NCI-H1092 treated with DMSO at 0.1 percent for 48 hours (cell line): ENCODE measurements at regions not wholly inside any gene's neighbourhood (a gene's known extent, or its start where the extent isn't known, plus 50 kb on each side); places are given as distances from the start of the nearest gene placed in this dataset.
"Not testable (repeated sequence)": the region's sequence is repeated elsewhere in the genome, so short reads cannot be mapped to it uniquely, and the experiment has no call there.

Experiments used
- DNase-seq: peaks from one replicate; lab custom pipeline; 2025; lab: John Stamatoyannopoulos, UW

DNA sequence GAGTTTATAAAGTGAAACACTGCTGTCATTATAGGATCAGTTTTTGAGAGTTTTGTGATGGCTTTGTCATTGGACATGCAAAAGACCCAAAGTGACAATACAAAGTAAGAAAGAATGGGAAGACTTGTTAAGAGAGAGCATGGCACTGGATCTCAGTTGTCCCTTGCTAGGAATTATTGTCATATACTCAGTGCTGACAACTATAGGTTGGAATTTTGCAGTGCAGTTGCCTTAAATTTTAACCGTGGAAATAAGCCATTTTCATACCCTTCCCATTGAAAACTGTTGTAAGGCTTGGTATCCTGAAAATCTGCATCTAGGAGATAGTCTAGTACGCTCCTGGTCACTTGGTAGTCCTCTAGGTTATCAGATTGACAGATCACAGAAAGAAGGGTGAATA lies 1156.7 kb downstream of the GATA3 start:
- DNase-seq, result no peak

DNA sequence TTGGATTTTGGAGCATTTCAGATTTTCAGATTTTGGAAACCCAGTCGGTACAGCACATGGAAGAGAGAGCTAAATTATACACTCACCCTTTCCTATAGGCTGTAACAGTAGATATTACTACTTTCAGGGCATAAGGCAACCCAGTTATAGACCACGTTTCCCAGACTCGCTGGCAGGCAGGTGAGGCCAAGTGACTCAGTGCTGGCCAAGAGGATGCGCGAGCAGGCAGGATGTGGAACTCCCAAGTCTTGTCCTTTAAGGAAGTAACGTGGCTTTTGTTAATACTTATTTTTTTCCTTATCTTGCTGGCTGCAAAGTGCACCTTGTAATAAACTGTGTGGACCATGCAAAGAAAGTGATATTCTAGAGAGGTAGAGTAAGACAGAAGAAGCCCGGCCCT lies 1160.1 kb downstream of the GATA3 start:
- no peak for DNase-seq

- DNase-seq, result no peak
These were observed 1160.6 kb downstream of the GATA3 start for GRCh38 chr10:9215121-9215520.

GRCh38 chr10:9219860-9220259 lies 1165.4 kb downstream of the GATA3 start:
- no peak for DNase-seq

GRCh38 chr10:9222917-9223316 lies 1168.4 kb downstream of the GATA3 start:
- no peak for DNase-seq

- DNase-seq, result no peak
These were observed 1173.3 kb downstream of the GATA3 start for GRCh38 chr10:9227679-9228365.

GRCh38 chr10:9228771-9229170 lies 1174.3 kb downstream of the GATA3 start:
- DNase-seq, result no peak

GRCh38 chr10:9229702-9230244 lies 1175.3 kb downstream of the GATA3 start:
- no peak for DNase-seq

GRCh38 chr10:9230625-9231024 lies 1176.1 kb downstream of the GATA3 start:
- no peak for DNase-seq

DNA sequence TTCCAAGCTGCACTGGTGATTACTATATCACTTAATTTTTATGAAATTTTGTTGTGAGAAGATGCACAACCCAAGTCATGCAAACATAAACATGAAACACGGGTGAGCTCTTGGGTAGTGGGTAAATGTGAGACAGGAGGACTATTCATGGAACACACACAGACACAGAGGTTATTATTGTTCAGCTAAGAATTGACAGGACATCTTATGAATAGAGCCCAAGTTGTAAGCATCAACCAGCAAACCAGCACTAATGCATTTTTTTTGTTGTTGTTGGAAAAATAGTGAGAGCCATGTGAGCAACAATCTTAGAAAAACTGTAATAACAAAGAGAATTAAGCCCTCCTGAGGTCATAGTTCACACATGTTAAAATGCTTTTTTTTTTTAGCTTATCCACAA lies 1179.7 kb downstream of the GATA3 start:
- DNase-seq, result no peak

- DNase-seq, result no peak
These were observed 1183.6 kb downstream of the GATA3 start for GRCh38 chr10:9238041-9238440.

- no peak for DNase-seq
These were observed 1184.8 kb downstream of the GATA3 start for GRCh38 chr10:9239298-9239697.

- DNase-seq, result peak; percentile 9
These were observed 1189.5 kb downstream of the GATA3 start for GRCh38 chr10:9243941-9244411.

GRCh38 chr10:9244864-9245263 lies 1190.4 kb downstream of the GATA3 start:
- DNase-seq, result no peak

- no peak for DNase-seq
These were observed 1198.6 kb downstream of the GATA3 start for GRCh38 chr10:9253121-9253520.

- no peak for DNase-seq
These were observed 1199.9 kb downstream of the GATA3 start for GRCh38 chr10:9254353-9254752.

GRCh38 chr10:9260690-9261089 lies 1206.2 kb downstream of the GATA3 start:
- DNase-seq, result no peak

DNA sequence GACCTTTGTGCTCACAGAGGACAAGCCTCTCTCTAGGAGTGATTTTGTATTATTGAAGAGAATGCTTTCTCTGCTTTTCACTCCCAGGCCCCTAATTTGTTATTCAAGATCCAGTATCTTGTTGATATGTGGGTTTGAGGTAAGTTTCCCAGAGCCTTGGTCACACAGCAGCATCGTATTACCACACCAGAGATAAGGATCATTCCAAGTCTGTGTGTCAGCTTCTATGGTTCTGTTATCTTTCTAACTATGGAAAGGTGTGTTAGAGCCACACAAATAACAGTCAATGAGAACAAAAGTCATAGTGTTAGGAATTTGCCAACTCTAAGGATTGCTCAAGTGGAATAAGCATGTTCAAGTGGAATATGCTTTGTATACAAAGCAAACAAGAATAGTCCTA lies 1208.3 kb downstream of the GATA3 start:
- DNase-seq, result no peak

DNA sequence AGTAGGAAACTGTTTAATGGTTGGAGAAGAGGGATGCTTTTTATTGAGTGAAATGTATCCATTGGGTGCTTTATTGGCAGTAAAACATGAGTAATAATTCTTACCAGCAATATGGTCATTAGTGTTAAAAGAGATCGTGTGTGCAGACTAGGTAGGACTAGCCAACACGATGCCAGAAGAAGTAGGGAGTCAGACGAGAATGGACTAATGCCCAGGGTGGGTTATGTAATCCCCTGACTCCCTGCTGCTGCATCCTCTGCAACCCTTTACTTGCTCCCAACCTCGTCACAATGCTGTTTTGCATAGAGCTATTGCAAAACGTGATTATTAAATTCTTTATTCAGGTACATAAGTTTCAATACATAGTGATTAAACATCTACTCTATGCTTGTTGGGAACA lies 1213.7 kb downstream of the GATA3 start:
- no peak for DNase-seq

DNA sequence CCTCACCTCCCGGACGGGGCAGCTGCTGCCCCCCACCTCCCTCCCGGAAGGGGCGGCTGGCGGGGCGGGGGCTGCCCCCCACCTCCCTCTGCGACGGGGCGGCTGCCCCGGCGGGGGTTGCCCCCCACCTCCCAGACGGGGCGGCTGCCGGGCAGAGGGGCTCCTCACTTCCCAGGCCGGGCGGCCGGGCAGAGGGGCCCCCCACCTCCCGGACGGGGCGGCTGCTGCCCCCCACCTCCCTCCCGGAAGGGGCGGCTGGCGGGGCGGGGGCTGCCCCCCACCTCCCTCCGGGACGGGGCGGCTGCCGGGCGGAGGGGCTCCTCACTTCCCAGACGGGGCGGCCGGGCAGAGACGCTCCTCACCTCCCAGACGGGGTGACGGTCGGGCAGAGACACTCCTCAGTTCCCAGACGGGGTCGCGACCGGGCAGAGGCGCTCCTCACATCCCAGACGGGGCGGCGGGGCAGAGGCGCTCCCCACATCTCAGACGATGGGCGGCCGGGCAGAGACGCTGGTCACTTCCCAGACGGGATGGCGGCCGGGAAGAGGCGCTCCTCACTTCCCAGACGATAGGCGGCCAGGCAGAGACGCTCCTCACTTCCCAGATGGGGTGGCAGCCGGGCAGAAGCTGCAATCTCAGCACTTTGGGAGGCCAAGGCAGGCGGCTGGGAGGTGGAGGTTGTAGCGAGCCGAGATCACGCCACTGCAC lies 1218.8 kb downstream of the GATA3 start:
- not testable (repeated sequence) for DNase-seq

- no peak for DNase-seq
These were observed 1219.8 kb downstream of the GATA3 start for GRCh38 chr10:9274206-9274755.

- no peak for DNase-seq
These were observed 1221.4 kb downstream of the GATA3 start for GRCh38 chr10:9275861-9276260.

DNA sequence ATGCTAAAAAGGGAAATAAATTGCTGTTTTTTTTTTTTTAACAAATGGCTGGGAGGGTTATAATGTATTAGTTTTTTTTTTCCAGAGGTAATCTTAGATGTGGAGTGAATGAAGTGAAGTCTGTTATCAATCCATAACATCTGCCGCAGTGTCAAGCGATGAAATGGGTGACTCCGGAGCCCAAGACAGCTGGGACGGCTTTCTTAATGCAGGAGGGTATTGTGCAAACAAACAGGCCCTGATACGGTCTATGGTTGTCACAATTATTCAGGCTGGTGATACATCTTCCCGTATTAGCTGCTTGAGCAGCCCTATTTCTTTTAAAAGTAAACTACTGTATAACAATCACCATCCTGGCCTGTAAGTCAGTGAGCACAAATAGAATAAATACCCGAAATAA lies 1231.2 kb downstream of the GATA3 start:
- no peak for DNase-seq
